Activated T-helper 1 cell treated with Interleukin-2 at 50 U/mL for 16 hours (primary cell): ENCODE measurements at regions not wholly inside any gene's neighbourhood (a gene's known extent, or its start where the extent isn't known, plus 50 kb on each side); places are given as distances from the start of the nearest gene placed in this dataset.
A peak's percentile ranks its signal among the peaks of the same experiment; 100 is the strongest.
"Not testable (repeated sequence)": the region's sequence is repeated elsewhere in the genome, so short reads cannot be mapped to it uniquely, and the experiment has no call there.

ENCODE experiments used
- DNase-seq: peaks from one replicate; pipeline ENCODE4 v3.0.0-alpha.2; 2020; ENCODE audit warnings: low read depth

GRCh38 chr7:65317372-65317771 lies 56.3 kb upstream of the ZNF92 start:
- no peak for DNase-seq

- no peak for DNase-seq
Measured at GRCh38 chr7:65310761-65311160, 62.9 kb upstream of the ZNF92 start.

- no peak for DNase-seq
Measured at GRCh38 chr7:65308300-65308678, 65.4 kb upstream of the ZNF92 start.

GRCh38 chr7:65307651-65308299 lies 65.9 kb upstream of the ZNF92 start:
- peak; percentile 10 for DNase-seq

- DNase-seq, result no peak
Measured at GRCh38 chr7:65304175-65304574, 69.5 kb upstream of the ZNF92 start.

- DNase-seq, result no peak
Measured at GRCh38 chr7:65302883-65303282, 70.8 kb upstream of the ZNF92 start.

GRCh38 chr7:65301007-65301406 lies 72.6 kb upstream of the ZNF92 start:
- DNase-seq, result no peak

- DNase-seq, result no peak
Measured at GRCh38 chr7:65295409-65295808, 78.2 kb upstream of the ZNF92 start.

GRCh38 chr7:65290340-65290739 lies 83.3 kb upstream of the ZNF92 start:
- DNase-seq, result not testable (repeated sequence)

- no peak for DNase-seq
Measured at GRCh38 chr7:65287023-65287422, 86.6 kb upstream of the ZNF92 start.

GRCh38 chr7:65285906-65286864 lies 87.5 kb upstream of the ZNF92 start:
- no peak for DNase-seq

GRCh38 chr7:65285241-65285640 lies 88.4 kb upstream of the ZNF92 start:
- not testable (repeated sequence) for DNase-seq

- DNase-seq, result no peak
Measured at GRCh38 chr7:65279795-65280194, 93.9 kb upstream of the ZNF92 start.

- no peak for DNase-seq
Measured at GRCh38 chr7:65276822-65277221, 96.8 kb upstream of the ZNF92 start.

GRCh38 chr7:65271502-65271901 lies 102.2 kb upstream of the ZNF92 start:
- not testable (repeated sequence) for DNase-seq

GRCh38 chr7:65269150-65269856 lies 104.4 kb upstream of the ZNF92 start:
- DNase-seq, result no peak

GRCh38 chr7:65268782-65269149 lies 104.9 kb upstream of the ZNF92 start:
- no peak for DNase-seq

GRCh38 chr7:65265933-65266519 lies 107.6 kb upstream of the ZNF92 start:
- no peak for DNase-seq

GRCh38 chr7:65264258-65264657 lies 109.4 kb upstream of the ZNF92 start:
- no peak for DNase-seq

- not testable (repeated sequence) for DNase-seq
Measured at GRCh38 chr7:65260673-65261072, 113.0 kb upstream of the ZNF92 start.

GRCh38 chr7:65259864-65260525 lies 113.7 kb upstream of the ZNF92 start:
- DNase-seq, result not testable (repeated sequence)

GRCh38 chr7:65254061-65254460 lies 119.6 kb upstream of the ZNF92 start:
- DNase-seq, result no peak
